Testis (tissue), 2 donors: ENCODE measurements at regions not wholly inside any gene's neighbourhood (a gene's known extent, or its start where the extent isn't known, plus 50 kb on each side); places are given as distances from the start of the nearest gene placed in this dataset.

ENCODE experiments used
- POLR2A ChIP-seq: fragments of 450-650 bp; IDR thresholded peaks from one replicate; pipeline ENCODE4 v1.6.1; 2017; ENCODE audit warnings: antibody characterized with exemption, mild to moderate bottlenecking, moderate library complexity
- TF ChIP-seq, protein P1 (sequence below), 3 experiments: fragments of 450-650 bp in 2 of 3; fragments of 200-600 bp in 1 of 3; sonication (generic) in 1 of 3; IDR thresholded peaks; one replicate each; pipeline ENCODE4 v1.5.1; 2016 to 2019; ENCODE audit warnings: antibody characterized with exemption in 3 of 3, mild to moderate bottlenecking in 2 of 3, moderate library complexity in 1 of 3

DNA sequence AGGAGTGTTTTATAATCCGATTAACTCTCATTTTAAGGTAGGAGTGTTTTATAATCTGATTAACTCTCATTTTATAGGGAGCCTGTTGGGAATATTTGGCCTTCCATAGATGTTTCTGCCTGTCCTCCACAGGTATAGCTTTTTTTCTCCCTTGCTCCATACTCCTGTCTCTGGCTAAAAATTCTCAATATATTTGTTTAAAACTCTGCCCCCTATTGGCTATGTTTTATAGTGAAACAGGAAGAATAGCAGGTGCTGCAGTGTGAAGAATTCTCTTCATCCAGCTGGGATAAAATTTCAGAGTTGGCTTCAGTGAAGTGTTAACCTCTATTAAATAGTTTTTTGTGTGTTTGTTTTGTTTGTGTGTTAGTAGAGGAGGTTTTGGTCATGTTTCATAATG is 1046.0 kb upstream of the TMEFF2 start:
- TF ChIP-seq POLR2A = no peak
- TF ChIP-seq, protein P1, sequence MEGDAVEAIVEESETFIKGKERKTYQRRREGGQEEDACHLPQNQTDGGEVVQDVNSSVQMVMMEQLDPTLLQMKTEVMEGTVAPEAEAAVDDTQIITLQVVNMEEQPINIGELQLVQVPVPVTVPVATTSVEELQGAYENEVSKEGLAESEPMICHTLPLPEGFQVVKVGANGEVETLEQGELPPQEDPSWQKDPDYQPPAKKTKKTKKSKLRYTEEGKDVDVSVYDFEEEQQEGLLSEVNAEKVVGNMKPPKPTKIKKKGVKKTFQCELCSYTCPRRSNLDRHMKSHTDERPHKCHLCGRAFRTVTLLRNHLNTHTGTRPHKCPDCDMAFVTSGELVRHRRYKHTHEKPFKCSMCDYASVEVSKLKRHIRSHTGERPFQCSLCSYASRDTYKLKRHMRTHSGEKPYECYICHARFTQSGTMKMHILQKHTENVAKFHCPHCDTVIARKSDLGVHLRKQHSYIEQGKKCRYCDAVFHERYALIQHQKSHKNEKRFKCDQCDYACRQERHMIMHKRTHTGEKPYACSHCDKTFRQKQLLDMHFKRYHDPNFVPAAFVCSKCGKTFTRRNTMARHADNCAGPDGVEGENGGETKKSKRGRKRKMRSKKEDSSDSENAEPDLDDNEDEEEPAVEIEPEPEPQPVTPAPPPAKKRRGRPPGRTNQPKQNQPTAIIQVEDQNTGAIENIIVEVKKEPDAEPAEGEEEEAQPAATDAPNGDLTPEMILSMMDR (IDR thresholded peaks at IDR 0.05) = peak in 1 of 3 experiments; percentile 41
